DOHH2 (cell line): ENCODE measurements at regions not wholly inside any gene's neighbourhood (a gene's known extent, or its start where the extent isn't known, plus 50 kb on each side); places are given as distances from the start of the nearest gene placed in this dataset.

ENCODE experiments used
- H3F3A ChIP-seq: fragments of 200-600 bp; sonication (generic), shearing (Covaris generic); 2 replicates; pipeline ENCODE4 v1.6.0; 2016; ENCODE audit warnings: antibody characterized with exemption, mild to moderate bottlenecking; ENCODE audit not compliant: control insufficient read depth, insufficient read depth
- H3K27ac ChIP-seq: fragments of 200-600 bp; sonication (generic); 2 replicates; pipeline ENCODE4 v1.5.1; 2014; ENCODE audit warnings: low read depth, mild to moderate bottlenecking, low read length, moderate library complexity
- H3K27me3 ChIP-seq: fragments of 200-600 bp; sonication (generic); 2 replicates; pipeline ENCODE4 v1.6.1; 2014; ENCODE audit warnings: mild to moderate bottlenecking, low read length, mixed read lengths; ENCODE audit not compliant: control insufficient read depth
- H3K36me3 ChIP-seq: fragments of 200-600 bp; sonication (generic); 2 replicates; pipeline ENCODE4 v1.6.1; 2014; ENCODE audit warnings: mild to moderate bottlenecking, low read length, moderate library complexity, mixed read lengths; ENCODE audit not compliant: control insufficient read depth
- H3K4me1 ChIP-seq: fragments of 200-600 bp; sonication (generic); 2 replicates; pipeline ENCODE4 v1.6.1; 2014; ENCODE audit warnings: mild to moderate bottlenecking, low read length, mixed read lengths; ENCODE audit not compliant: control insufficient read depth
- H3K4me2 ChIP-seq: fragments of 200-600 bp; sonication (generic); 2 replicates; pipeline ENCODE4 v1.6.0; 2014; ENCODE audit warnings: mild to moderate bottlenecking, low read length, moderate library complexity
- H3K4me3 ChIP-seq: fragments of 200-600 bp; sonication (generic); 2 replicates; pipeline ENCODE4 v1.5.1; 2014; ENCODE audit warnings: mild to moderate bottlenecking, low read length, mixed read lengths
- H3K79me2 ChIP-seq: fragments of 200-600 bp; sonication (generic); 2 replicates; pipeline ENCODE4 v1.6.1; 2014; ENCODE audit warnings: mild to moderate bottlenecking, low read length, mixed read lengths; ENCODE audit not compliant: control insufficient read depth
- H3K9me2 ChIP-seq: fragments of 200-600 bp; sonication (generic); replicated peaks from 2 replicates; pipeline ENCODE4 v1.6.1; 2014; ENCODE audit warnings: mild to moderate bottlenecking, low read length, mixed read lengths; ENCODE audit not compliant: control insufficient read depth
- H3K9me3 ChIP-seq: fragments of 200-600 bp; sonication (generic); 2 replicates; pipeline ENCODE4 v1.6.1; 2014; ENCODE audit warnings: antibody characterized with exemption, low read length, mixed read lengths; ENCODE audit not compliant: control insufficient read depth, insufficient read depth
- H4K20me1 ChIP-seq: fragments of 200-600 bp; sonication (generic); 2 replicates; pipeline ENCODE4 v1.6.0; 2014; ENCODE audit warnings: low read depth, mild to moderate bottlenecking, antibody characterized with exemption, low read length, moderate library complexity; ENCODE audit not compliant: control insufficient read depth, insufficient read depth
- EZH2phosphoT487 ChIP-seq: fragments of 200-600 bp; sonication (generic); IDR thresholded peaks from 2 replicates; pipeline ENCODE4 v1.6.1; 2017; ENCODE audit warnings: borderline replicate concordance, mild to moderate bottlenecking, antibody characterized with exemption, low read length, moderate library complexity, mixed read lengths
- TF ChIP-seq, protein P1 (sequence below): fragments of 200-600 bp; sonication (generic); IDR thresholded peaks from one replicate; pipeline ENCODE4 v1.5.1; 2014; ENCODE audit warnings: antibody characterized with exemption, mild to moderate bottlenecking, low read depth, low read length; ENCODE audit not compliant: poor library complexity, severe bottlenecking

DNA sequence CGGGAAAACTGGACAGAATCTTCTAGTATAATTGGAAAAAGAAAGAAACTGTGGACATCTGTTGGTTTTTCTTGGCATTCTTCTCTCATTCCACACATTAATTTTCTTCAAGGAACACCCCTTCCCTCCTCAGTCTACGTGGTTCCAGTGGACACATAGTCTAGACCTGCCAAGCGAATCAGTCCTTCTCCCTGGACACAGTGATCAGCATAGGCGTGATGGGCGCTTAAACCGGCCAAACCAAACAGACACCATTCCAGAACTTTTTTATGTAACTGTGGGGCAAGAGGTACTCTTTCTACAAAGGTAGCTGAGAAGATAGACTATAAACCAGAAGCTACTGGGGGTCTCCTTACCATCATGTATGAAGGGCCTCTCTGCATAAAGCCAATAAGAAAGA is 121.8 kb upstream of the COX10 start:
- Histone ChIP-seq H3K36me3 (no peaks in the 10 kb centered on the region), H3K4me2 (no peak overlapping the region), H3K27me3 (no peaks in the 10 kb centered on the region), H3K4me1 (no peaks in the 10 kb centered on the region), H3F3A (no peaks in the 10 kb centered on the region), H3K27ac (no peak overlapping the region), H3K79me2 (no peaks in the 10 kb centered on the region), H3K4me3 (no peak overlapping the region), H4K20me1 (no peaks in the 10 kb centered on the region), H3K9me3 (no peaks in the 10 kb centered on the region), H3K9me2 (no peaks in the 10 kb centered on the region)
- TF ChIP-seq, protein P1, sequence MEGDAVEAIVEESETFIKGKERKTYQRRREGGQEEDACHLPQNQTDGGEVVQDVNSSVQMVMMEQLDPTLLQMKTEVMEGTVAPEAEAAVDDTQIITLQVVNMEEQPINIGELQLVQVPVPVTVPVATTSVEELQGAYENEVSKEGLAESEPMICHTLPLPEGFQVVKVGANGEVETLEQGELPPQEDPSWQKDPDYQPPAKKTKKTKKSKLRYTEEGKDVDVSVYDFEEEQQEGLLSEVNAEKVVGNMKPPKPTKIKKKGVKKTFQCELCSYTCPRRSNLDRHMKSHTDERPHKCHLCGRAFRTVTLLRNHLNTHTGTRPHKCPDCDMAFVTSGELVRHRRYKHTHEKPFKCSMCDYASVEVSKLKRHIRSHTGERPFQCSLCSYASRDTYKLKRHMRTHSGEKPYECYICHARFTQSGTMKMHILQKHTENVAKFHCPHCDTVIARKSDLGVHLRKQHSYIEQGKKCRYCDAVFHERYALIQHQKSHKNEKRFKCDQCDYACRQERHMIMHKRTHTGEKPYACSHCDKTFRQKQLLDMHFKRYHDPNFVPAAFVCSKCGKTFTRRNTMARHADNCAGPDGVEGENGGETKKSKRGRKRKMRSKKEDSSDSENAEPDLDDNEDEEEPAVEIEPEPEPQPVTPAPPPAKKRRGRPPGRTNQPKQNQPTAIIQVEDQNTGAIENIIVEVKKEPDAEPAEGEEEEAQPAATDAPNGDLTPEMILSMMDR, result no peak
- no peak for TF ChIP-seq EZH2phosphoT487

DNA sequence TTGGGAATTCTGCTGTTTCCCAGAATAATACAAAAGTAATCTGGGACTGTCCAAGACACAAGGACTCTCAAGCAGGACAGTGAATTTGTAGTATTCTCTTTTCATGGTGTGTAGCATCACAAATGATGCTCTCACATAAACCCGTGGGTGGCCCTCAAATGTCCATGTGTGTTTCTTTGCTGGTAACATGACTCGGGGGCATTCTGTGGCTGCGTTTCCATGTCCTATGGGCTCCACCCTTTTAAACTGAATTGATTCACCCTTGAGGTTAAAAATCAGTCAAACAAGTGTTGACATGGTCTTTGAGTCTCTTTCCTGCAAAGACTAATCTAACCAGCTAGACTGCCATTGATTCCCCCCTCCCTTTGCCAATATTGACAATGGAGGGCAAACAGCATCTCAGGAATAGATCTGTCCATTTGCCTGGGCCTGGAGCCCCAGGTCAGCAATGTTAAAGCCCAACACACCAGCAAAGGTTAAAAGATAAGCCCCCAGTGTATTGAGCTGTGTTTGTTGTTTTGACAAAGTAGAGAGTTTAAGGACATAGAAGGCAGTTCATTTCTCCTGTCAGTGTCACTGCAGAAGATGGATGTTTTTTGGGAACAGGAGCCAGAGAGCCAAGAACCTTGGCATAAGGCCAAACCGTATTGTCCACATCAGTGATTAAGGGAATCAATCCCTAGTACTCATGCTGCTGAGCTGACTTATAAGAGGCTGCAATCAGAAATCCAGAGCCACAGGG is 117.1 kb upstream of the COX10 start:
- Histone ChIP-seq H3K4me2 (no peak overlapping the region), H4K20me1 (no peaks in the 10 kb centered on the region), H3K4me3 (no peak overlapping the region), H3K9me3 (no peaks in the 10 kb centered on the region), H3F3A (no peaks in the 10 kb centered on the region), H3K4me1 (no peaks in the 10 kb centered on the region), H3K27ac (no peak overlapping the region), H3K27me3 (no peaks in the 10 kb centered on the region), H3K79me2 (no peaks in the 10 kb centered on the region), H3K9me2 (no peaks in the 10 kb centered on the region), H3K36me3 (no peaks in the 10 kb centered on the region)
- TF ChIP-seq, protein P1, result no peak

DNA sequence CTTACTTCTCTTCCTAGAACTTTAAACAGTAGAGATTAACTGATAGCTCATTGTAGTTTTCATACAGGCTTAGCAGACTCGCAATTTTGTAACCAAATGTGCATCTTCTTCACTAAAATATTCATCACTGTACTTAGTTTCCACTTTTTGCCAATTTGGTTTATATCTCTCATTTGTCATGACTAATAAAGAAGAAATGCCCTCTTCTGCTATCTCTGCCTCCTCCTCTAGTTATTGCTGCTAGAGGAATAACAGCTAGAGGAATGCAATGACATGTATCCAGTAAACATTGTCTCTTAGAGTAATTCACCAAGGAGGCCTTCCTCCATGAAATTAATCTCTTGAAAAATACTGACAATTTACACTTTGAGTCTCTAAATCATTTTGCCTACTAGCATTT is 115.5 kb upstream of the COX10 start:
- Histone ChIP-seq H3K4me2 (no peak overlapping the region), H3F3A (no peaks in the 10 kb centered on the region), H3K9me3 (no peaks in the 10 kb centered on the region), H3K27me3 (no peaks in the 10 kb centered on the region), H3K4me1 (no peaks in the 10 kb centered on the region), H3K4me3 (no peak overlapping the region), H4K20me1 (no peaks in the 10 kb centered on the region), H3K27ac (no peak overlapping the region), H3K36me3 (no peaks in the 10 kb centered on the region), H3K79me2 (no peaks in the 10 kb centered on the region), H3K9me2 (no peaks in the 10 kb centered on the region)
- no peak for TF ChIP-seq EZH2phosphoT487
- TF ChIP-seq, protein P1, result no peak
